GM12875 (cell line): ENCODE measurements at regions not wholly inside any gene's neighbourhood (a gene's known extent, or its start where the extent isn't known, plus 50 kb on each side); places are given as distances from the start of the nearest gene placed in this dataset.

Source experiments
- H3K4me3 ChIP-seq: one replicate; pipeline ENCODE4 v1.5.1; 2011; ENCODE audit warnings: low read depth, low read length, control low read depth
- TF ChIP-seq, protein P1 (sequence below): IDR thresholded peaks from 2 replicates; pipeline ENCODE4 v1.5.1; 2011; ENCODE audit warnings: low read depth, mild to moderate bottlenecking, control low read depth, inconsistent platforms, low read length, moderate library complexity, borderline replicate concordance; ENCODE audit not compliant: insufficient read depth

DNA sequence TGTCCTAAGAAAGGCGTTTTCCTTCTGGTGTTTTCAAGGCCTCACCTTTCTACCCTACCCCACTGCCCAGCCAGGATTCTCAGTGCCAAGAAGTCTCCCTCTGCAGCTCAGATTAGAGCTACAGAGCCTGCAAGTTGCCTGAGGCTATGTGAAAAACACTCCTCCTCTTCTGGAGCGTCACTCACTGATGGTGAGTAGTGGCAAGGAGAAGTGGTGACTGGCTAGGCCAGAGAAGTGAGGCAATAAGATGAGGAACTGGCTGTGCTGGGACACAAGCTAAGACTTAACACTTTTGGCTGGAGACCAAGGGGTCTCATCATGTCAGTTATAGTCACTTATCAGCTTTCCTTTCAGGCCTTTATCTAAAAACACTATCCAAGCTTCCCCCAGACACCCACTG lies 86.7 kb upstream of the PRKAR2B start:
- H3K4me3 ChIP-seq = no peak overlapping the region
- TF ChIP-seq, protein P1, sequence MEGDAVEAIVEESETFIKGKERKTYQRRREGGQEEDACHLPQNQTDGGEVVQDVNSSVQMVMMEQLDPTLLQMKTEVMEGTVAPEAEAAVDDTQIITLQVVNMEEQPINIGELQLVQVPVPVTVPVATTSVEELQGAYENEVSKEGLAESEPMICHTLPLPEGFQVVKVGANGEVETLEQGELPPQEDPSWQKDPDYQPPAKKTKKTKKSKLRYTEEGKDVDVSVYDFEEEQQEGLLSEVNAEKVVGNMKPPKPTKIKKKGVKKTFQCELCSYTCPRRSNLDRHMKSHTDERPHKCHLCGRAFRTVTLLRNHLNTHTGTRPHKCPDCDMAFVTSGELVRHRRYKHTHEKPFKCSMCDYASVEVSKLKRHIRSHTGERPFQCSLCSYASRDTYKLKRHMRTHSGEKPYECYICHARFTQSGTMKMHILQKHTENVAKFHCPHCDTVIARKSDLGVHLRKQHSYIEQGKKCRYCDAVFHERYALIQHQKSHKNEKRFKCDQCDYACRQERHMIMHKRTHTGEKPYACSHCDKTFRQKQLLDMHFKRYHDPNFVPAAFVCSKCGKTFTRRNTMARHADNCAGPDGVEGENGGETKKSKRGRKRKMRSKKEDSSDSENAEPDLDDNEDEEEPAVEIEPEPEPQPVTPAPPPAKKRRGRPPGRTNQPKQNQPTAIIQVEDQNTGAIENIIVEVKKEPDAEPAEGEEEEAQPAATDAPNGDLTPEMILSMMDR = no peak

GRCh38 chr7:106959753-106960152 lies 84.8 kb upstream of the PRKAR2B start:
- no peak overlapping the region for H3K4me3 ChIP-seq
- TF ChIP-seq, protein P1 = peak; percentile 49

DNA sequence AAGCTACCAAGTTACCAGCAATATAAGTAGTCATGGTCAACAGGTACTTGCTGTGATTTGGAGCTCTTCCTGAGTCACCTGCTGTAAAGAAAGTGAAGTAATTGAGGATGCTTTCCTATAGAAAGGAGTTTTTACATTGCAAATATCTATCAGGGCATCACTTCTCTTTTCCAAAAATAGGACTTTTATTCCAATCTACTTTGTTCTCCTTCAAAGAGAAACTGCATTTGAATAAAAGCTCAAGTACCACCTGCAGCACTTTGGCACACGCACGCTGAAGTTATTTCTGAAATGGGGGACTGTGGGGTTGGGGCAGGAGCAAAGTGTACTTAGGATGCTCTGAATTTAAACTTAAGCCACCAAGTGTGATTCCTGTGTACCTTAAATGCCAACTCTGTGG lies 81.8 kb upstream of the PRKAR2B start:
- no peak overlapping the region for H3K4me3 ChIP-seq
- TF ChIP-seq, protein P1 = no peak

DNA sequence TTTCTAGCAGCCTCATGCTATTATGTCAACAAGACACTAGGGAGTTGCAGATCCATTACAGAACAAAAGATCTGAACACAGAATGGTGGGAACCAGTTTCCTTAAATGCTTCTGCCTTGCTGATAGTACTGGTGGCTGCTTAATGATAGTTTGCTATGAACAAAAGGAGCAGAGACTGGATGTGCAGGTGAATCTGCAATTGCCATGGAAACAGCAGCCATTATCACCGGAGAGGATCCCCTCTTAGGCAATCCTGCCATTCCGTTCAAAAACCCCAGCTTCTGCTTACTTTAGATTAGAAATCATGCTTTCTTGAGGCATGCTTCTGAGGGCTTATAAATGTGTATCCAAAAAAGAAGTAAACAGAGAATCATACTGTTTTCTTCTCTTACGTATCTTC lies 80.0 kb upstream of the PRKAR2B start:
- H3K4me3 ChIP-seq = no peak overlapping the region
- TF ChIP-seq, protein P1 = no peak

DNA sequence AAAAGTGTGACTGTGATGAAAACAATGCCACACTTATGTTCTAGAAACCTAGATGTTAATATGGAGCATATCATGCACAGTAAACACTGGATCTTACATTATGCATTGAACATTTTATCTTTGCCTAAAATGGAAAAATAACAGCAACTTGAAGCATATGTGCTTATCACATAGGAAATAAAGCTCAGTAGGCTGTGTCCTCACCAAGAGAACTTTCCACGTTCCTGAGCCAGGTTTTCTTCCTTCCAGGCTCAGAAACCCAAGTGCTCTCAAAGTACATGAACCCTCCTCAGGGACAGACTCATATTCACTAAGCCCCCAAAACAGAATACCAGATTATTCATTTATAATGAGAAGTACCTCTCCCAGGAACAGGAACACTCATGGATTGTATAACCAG lies 79.4 kb upstream of the PRKAR2B start:
- TF ChIP-seq, protein P1 = no peak
- H3K4me3 ChIP-seq = no peak overlapping the region

DNA sequence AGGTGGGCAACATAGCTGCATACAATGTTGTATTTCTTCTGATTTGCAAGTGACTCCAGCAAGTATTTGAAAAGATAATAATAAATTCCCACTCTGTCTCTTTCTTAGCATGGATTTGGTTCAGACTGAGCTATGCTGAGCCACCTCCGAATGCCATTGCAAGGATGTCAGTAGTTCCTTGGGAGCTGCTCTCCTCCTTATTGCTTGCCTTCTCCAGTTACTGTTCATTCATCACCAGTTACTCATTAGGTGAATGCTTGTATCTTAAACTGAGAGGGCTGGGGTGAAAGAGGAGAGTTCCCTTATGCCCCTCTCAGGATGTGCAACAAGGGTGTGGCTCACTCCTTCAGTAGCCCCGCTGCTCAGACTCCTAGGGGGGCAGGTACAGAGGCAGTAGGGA lies 78.4 kb upstream of the PRKAR2B start:
- TF ChIP-seq, protein P1 = no peak
- H3K4me3 ChIP-seq = no peak overlapping the region

GRCh38 chr7:106968160-106968559 lies 76.3 kb upstream of the PRKAR2B start:
- TF ChIP-seq, protein P1 = no peak
- H3K4me3 ChIP-seq = no peak overlapping the region
